GM12878 (cell line): ENCODE measurements at regions not wholly inside any gene's neighbourhood (a gene's known extent, or its start where the extent isn't known, plus 50 kb on each side); places are given as distances from the start of the nearest gene placed in this dataset.

Source experiments
- ATAC-seq: fragments of 200-7000 bp; cut with Tn5 transposase; 3 replicates; pipeline ENCODE4 v1.9.1; 2020; ENCODE audit warnings: mild to moderate bottlenecking, moderate library complexity
- BruUV-seq: library from RNA; stranded (reverse); fragments of 400-500 nt; replicated peaks from 2 replicates; lab custom pipeline; 2021; lab: Mats Ljungman, UMichigan
- CTCF ChIA-PET: fragments of 300-600 bp; sonication (Branson Sonifier 250); formaldehyde crosslinking; extraction: SDS; loops from one replicate; lab custom pipeline; 2021; ENCODE audit warnings: inconsistent platforms; lab: Yijun Ruan, JAX
- POLR2A ChIA-PET: fragments of 350-600 bp; formaldehyde crosslinking; extraction: SDS; loops from one replicate; lab custom pipeline; 2021; ENCODE audit warnings: inconsistent platforms; lab: Charles Lee
- RAD21 ChIA-PET: fragments of 300-600 bp; sonication (Branson Sonifier 250); formaldehyde crosslinking; loops from one replicate; lab custom pipeline; 2023; ENCODE audit warnings: antibody characterized with exemption; ENCODE audit not compliant: unreplicated experiment; lab: Charles Lee
- SMC1A ChIA-PET: fragments of 300-600 bp; sonication (Branson Sonifier 250); formaldehyde crosslinking; loops from one replicate; lab custom pipeline; 2023; ENCODE audit not compliant: unreplicated experiment, uncharacterized antibody; lab: Charles Lee
- DNase-seq: peaks from one replicate; pipeline ENCODE4 v3.0.0-alpha.2; 2011; ENCODE audit warnings: low read depth, low spot score
- FAIRE-seq: peaks from 3 replicates; lab custom pipeline; 2011; peaks lifted over from hg19 to GRCh38; lab: Jason Lieb, UNC
- H2AFZ ChIP-seq: 2 replicates; pipeline ENCODE4 v1.6.0; 2011; ENCODE audit warnings: low read depth, low read length, control low read depth; ENCODE audit not compliant: control insufficient read depth
- H3K27ac ChIP-seq: 2 replicates; pipeline ENCODE4 v1.5.1; 2011; ENCODE audit warnings: control low read depth; ENCODE audit not compliant: control insufficient read depth, insufficient read depth
- H3K27me3 ChIP-seq, 2 experiments: replicated peaks in 1 of 2; 2 replicates each; pipeline versions ENCODE4 v1.6.0 to v1.6.1; 2011; ENCODE audit warnings: low read length in 1 of 2; ENCODE audit not compliant: control insufficient read depth in 2 of 2, insufficient read depth in 2 of 2
- H3K36me3 ChIP-seq, 2 experiments: 2 replicates each; pipeline ENCODE4 v1.5.1; 2011; ENCODE audit warnings: low read length in 1 of 2; ENCODE audit not compliant: control insufficient read depth in 2 of 2, insufficient read depth in 2 of 2
- H3K4me1 ChIP-seq: 2 replicates; pipeline ENCODE4 v1.6.1; 2011; ENCODE audit warnings: mild to moderate bottlenecking, low read length, moderate library complexity, mixed read lengths; ENCODE audit not compliant: control insufficient read depth, insufficient read depth
- H3K4me2 ChIP-seq: 2 replicates; pipeline ENCODE4 v1.6.0; 2011; ENCODE audit warnings: control low read depth; ENCODE audit not compliant: control insufficient read depth, insufficient read depth
- H3K4me3 ChIP-seq: fragments of 200-600 bp; sonication (generic); 2 replicates; pipeline ENCODE4 v1.5.1; 2016
- H3K79me2 ChIP-seq: 2 replicates; pipeline ENCODE4 v1.6.0; 2011; ENCODE audit warnings: low read length; ENCODE audit not compliant: control insufficient read depth, insufficient read depth
- H3K9ac ChIP-seq: 2 replicates; pipeline ENCODE4 v1.8.0; 2011; ENCODE audit warnings: low read length, control low read depth, mixed read lengths; ENCODE audit not compliant: control insufficient read depth, insufficient read depth
- H3K9me3 ChIP-seq: replicated peaks from 3 replicates; pipeline ENCODE4 v1.5.1; 2011; ENCODE audit warnings: mild to moderate bottlenecking, low read length; ENCODE audit not compliant: control insufficient read depth, insufficient read depth
- H4K20me1 ChIP-seq: 2 replicates; pipeline ENCODE4 v1.6.0; 2011; ENCODE audit not compliant: control insufficient read depth, insufficient read depth
- ASH2L ChIP-seq: fragments of 300-600, 200-600 bp; sonication (generic); IDR thresholded peaks from 2 replicates; pipeline ENCODE4 v1.6.1; 2017; ENCODE audit warnings: low read depth, mild to moderate bottlenecking, borderline replicate concordance
- MYC ChIP-seq: IDR thresholded peaks from 2 replicates; pipeline ENCODE4 v1.6.1; 2011; ENCODE audit warnings: mild to moderate bottlenecking, low read length, moderate library complexity, inconsistent platforms; ENCODE audit not compliant: insufficient read depth, insufficient replicate concordance, insufficient read length, severe bottlenecking
- NBN ChIP-seq: fragments of 450-650 bp; IDR thresholded peaks from 2 replicates; pipeline ENCODE4 v1.6.1; 2016
- NFIC ChIP-seq: IDR thresholded peaks from 2 replicates; pipeline ENCODE4 v1.6.1; 2012; ENCODE audit warnings: low read depth, mild to moderate bottlenecking, inconsistent platforms, low read length, moderate library complexity
- NR2C2 ChIP-seq: IDR thresholded peaks from 2 replicates; pipeline ENCODE4 v1.6.1; 2011; ENCODE audit warnings: borderline replicate concordance, low read depth; ENCODE audit not compliant: control insufficient read depth, insufficient read length
- ZBTB4 ChIP-seq: fragments of 450-650 bp; formaldehyde crosslinking; IDR thresholded peaks from 2 replicates; pipeline ENCODE4 v1.4.0; 2022; ENCODE audit warnings: mild to moderate bottlenecking, moderate library complexity
- ZNF207 ChIP-seq: fragments of 450-650 bp; IDR thresholded peaks from 2 replicates; pipeline ENCODE4 v1.6.1; 2014; ENCODE audit warnings: antibody characterized with exemption, mild to moderate bottlenecking, borderline replicate concordance
- ZNF24 ChIP-seq: fragments of 450-650 bp; IDR thresholded peaks from 2 replicates; pipeline ENCODE4 v1.6.1; 2017; ENCODE audit warnings: antibody characterized with exemption, mild to moderate bottlenecking
- WGBS: methylation state at CpG from one replicate; pipeline ENCODE4 v1.1.6; 2016; ENCODE audit warnings: low lambda C conversion rate; ENCODE audit not compliant: insufficient replicate concordance, insufficient coverage; ENCODE audit errors: missing lambda C conversion rate; 5-methylcytosine and 5-hydroxymethylcytosine counted together
- in situ Hi-C: fragments of 300-500 bp; cut with MboI; formaldehyde crosslinking; loops from 9 replicates; pipeline ENCODE4 v1.14.3; 2018; ENCODE audit warnings: mixed read lengths
- intact Hi-C: fragments of 100-400 bp; cut with micrococcal nuclease; formaldehyde crosslinking; loops from one replicate; pipeline ENCODE4 v1.14.2; 2022; ENCODE audit not compliant: unreplicated experiment
- TF ChIP-seq, protein P1 (sequence below): fragments of 450-650 bp; formaldehyde crosslinking; IDR thresholded peaks from 2 replicates; pipeline ENCODE4 v1.4.0; 2020; ENCODE audit warnings: mild to moderate bottlenecking, moderate library complexity
- TF ChIP-seq, protein P2 (sequence below), 3 experiments: IDR thresholded peaks in 2 of 3; conservative IDR thresholded peaks in 1 of 3; 2 replicates each; pipeline ENCODE4 v1.5.1; 2011; ENCODE audit warnings: low read depth in 3 of 3, low read length in 3 of 3, mild to moderate bottlenecking in 3 of 3, control low read depth in 2 of 3, moderate library complexity in 2 of 3, inconsistent platforms in 1 of 3, mixed read lengths in 1 of 3; ENCODE audit not compliant: control insufficient read depth in 2 of 3, insufficient read depth in 1 of 3; ENCODE audit errors: extremely low read depth in 1 of 3

- Histone ChIP-seq H3K36me3 (no peaks in the 10 kb centered on the region), H3K4me3 (no peak overlapping the region), H3K27ac (no peak overlapping the region), H2AFZ (no peak overlapping the region), H3K9ac (no peak overlapping the region), H4K20me1 (no peaks in the 10 kb centered on the region), H3K27me3 (no peaks in the 10 kb centered on the region), H3K9me3 (no peaks in the 10 kb centered on the region), H3K4me2 (no peak overlapping the region), H3K4me1 (no peaks in the 10 kb centered on the region), H3K79me2 (no peaks in the 10 kb centered on the region)
- DNase-seq = no peak
- no peak for FAIRE-seq
- SMC1A ChIA-PET = no interaction called here
- intact Hi-C loops (no loop called here), in situ Hi-C loops (no loop called here)
- RAD21 ChIA-PET = no interaction called here
- CTCF ChIA-PET = no interaction called here
- POLR2A ChIA-PET = no interaction called here
- ATAC-seq = no peak
- TF ChIP-seq NFIC (no peak), ZNF24 (no peak), NR2C2 (no peak), ASH2L (no peak), ZBTB4 (CRISPR knock-in tag) (no peak), MYC (no peak), ZNF207 (no peak), NBN (no peak)
- TF ChIP-seq, protein P1, sequence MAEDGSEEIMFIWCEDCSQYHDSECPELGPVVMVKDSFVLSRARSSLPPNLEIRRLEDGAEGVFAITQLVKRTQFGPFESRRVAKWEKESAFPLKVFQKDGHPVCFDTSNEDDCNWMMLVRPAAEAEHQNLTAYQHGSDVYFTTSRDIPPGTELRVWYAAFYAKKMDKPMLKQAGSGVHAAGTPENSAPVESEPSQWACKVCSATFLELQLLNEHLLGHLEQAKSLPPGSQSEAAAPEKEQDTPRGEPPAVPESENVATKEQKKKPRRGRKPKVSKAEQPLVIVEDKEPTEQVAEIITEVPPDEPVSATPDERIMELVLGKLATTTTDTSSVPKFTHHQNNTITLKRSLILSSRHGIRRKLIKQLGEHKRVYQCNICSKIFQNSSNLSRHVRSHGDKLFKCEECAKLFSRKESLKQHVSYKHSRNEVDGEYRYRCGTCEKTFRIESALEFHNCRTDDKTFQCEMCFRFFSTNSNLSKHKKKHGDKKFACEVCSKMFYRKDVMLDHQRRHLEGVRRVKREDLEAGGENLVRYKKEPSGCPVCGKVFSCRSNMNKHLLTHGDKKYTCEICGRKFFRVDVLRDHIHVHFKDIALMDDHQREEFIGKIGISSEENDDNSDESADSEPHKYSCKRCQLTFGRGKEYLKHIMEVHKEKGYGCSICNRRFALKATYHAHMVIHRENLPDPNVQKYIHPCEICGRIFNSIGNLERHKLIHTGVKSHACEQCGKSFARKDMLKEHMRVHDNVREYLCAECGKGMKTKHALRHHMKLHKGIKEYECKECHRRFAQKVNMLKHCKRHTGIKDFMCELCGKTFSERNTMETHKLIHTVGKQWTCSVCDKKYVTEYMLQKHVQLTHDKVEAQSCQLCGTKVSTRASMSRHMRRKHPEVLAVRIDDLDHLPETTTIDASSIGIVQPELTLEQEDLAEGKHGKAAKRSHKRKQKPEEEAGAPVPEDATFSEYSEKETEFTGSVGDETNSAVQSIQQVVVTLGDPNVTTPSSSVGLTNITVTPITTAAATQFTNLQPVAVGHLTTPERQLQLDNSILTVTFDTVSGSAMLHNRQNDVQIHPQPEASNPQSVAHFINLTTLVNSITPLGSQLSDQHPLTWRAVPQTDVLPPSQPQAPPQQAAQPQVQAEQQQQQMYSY (CRISPR knock-in tag) = no peak
- TF ChIP-seq, protein P2, sequence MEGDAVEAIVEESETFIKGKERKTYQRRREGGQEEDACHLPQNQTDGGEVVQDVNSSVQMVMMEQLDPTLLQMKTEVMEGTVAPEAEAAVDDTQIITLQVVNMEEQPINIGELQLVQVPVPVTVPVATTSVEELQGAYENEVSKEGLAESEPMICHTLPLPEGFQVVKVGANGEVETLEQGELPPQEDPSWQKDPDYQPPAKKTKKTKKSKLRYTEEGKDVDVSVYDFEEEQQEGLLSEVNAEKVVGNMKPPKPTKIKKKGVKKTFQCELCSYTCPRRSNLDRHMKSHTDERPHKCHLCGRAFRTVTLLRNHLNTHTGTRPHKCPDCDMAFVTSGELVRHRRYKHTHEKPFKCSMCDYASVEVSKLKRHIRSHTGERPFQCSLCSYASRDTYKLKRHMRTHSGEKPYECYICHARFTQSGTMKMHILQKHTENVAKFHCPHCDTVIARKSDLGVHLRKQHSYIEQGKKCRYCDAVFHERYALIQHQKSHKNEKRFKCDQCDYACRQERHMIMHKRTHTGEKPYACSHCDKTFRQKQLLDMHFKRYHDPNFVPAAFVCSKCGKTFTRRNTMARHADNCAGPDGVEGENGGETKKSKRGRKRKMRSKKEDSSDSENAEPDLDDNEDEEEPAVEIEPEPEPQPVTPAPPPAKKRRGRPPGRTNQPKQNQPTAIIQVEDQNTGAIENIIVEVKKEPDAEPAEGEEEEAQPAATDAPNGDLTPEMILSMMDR (IDR thresholded peaks at IDR 0.05 in 2 of 3, conservative IDR thresholded peaks at IDR 0.05 in 1 of 3; ENCODE audit: control insufficient read depth in 2 of 3, extremely low read depth in 1 of 3, insufficient read depth in 1 of 3, low read depth in 3 of 3, low read length in 3 of 3) = no peak
- no TSS peak for BruUV-seq
- WGBS = 0% methylated on average over 1 of the region's 1 CpG
Observed at GRCh38 chr14:42921901-42922300, 1315.2 kb downstream of the LRFN5 start.
